Hepatocyte (in vitro differentiated cells): ENCODE measurements at regions not wholly inside any gene's neighbourhood (a gene's known extent, or its start where the extent isn't known, plus 50 kb on each side); places are given as distances from the start of the nearest gene placed in this dataset.

Source experiments
- DNase-seq: peaks from one replicate; pipeline ENCODE4 v3.0.0-alpha.2; 2016; ENCODE audit warnings: low spot score
- H2AFZ ChIP-seq: fragments of 200-600 bp; sonication (generic); 2 replicates; pipeline ENCODE4 v1.6.0; 2016; ENCODE audit warnings: antibody characterized with exemption, mild to moderate bottlenecking
- H3K27ac ChIP-seq: fragments of 200-600 bp; sonication (generic); 2 replicates; pipeline ENCODE4 v1.5.1; 2016; ENCODE audit warnings: mild to moderate bottlenecking
- H3K27me3 ChIP-seq: fragments of 200-600 bp; sonication (generic); 2 replicates; pipeline ENCODE4 v1.6.1; 2016
- H3K36me3 ChIP-seq: fragments of 200-600 bp; sonication (generic); replicated peaks from 2 replicates; pipeline ENCODE4 v1.5.1; 2016; ENCODE audit warnings: low read depth; ENCODE audit not compliant: insufficient read depth
- H3K4me1 ChIP-seq: fragments of 200-600 bp; sonication (generic); 2 replicates; pipeline ENCODE4 v1.5.1; 2016; ENCODE audit warnings: mild to moderate bottlenecking, moderate library complexity; ENCODE audit not compliant: insufficient read depth
- H3K4me2 ChIP-seq: fragments of 200-600 bp; sonication (generic); 2 replicates; pipeline ENCODE4 v1.6.0; 2016
- H3K4me3 ChIP-seq: fragments of 200-600 bp; sonication (generic); 2 replicates; pipeline ENCODE4 v1.5.1; 2016; ENCODE audit warnings: mild to moderate bottlenecking
- H3K79me2 ChIP-seq: fragments of 200-600 bp; sonication (generic); 2 replicates; pipeline ENCODE4 v1.6.0; 2017; ENCODE audit warnings: mild to moderate bottlenecking
- H3K9me2 ChIP-seq: fragments of 200-600 bp; sonication (generic); replicated peaks from 2 replicates; pipeline ENCODE4 v1.6.0; 2017; ENCODE audit warnings: mild to moderate bottlenecking; ENCODE audit not compliant: insufficient read depth
- H3K9me3 ChIP-seq: fragments of 200-600 bp; sonication (generic); 2 replicates; pipeline ENCODE4 v1.5.1; 2016; ENCODE audit warnings: low read depth, mild to moderate bottlenecking
- H4K20me1 ChIP-seq: fragments of 200-600 bp; sonication (generic); 2 replicates; pipeline ENCODE4 v1.6.0; 2016; ENCODE audit warnings: mild to moderate bottlenecking; ENCODE audit not compliant: insufficient read depth, poor library complexity, severe bottlenecking
- CTCF ChIP-seq: fragments of 200-600 bp; sonication (generic); IDR thresholded peaks from 2 replicates; pipeline ENCODE4 v1.5.1; 2016; ENCODE audit warnings: antibody characterized with exemption, mild to moderate bottlenecking; ENCODE audit not compliant: poor library complexity
- EZH2 ChIP-seq: fragments of 200-600 bp; sonication (generic); IDR thresholded peaks from 2 replicates; pipeline ENCODE4 v1.6.1; 2016; ENCODE audit warnings: antibody characterized with exemption, mild to moderate bottlenecking, borderline replicate concordance
- EZH2phosphoT487 ChIP-seq: fragments of 200-600 bp; sonication (generic); IDR thresholded peaks from one replicate; pipeline ENCODE4 v1.6.1; 2018; ENCODE audit warnings: antibody characterized with exemption, mild to moderate bottlenecking, low read depth, moderate library complexity; ENCODE audit not compliant: unreplicated experiment, severe bottlenecking
- WGBS: methylation state at CpG from one replicate; pipeline ENCODE4 v1.1.6; 2016; ENCODE audit warnings: low lambda C conversion rate; ENCODE audit errors: missing lambda C conversion rate; 5-methylcytosine and 5-hydroxymethylcytosine counted together

GRCh38 chr22:48310289-48310688 is 1517.4 kb downstream of the BRD1 start:
- no peaks in the 10 kb centered on the region for H4K20me1 ChIP-seq
- DNase-seq, result no peak
- no peaks in the 10 kb centered on the region for H3K9me3 ChIP-seq
- H2AFZ ChIP-seq, result no peak overlapping the region
- no peak for TF ChIP-seq EZH2phosphoT487
- no peak for TF ChIP-seq EZH2
- TF ChIP-seq CTCF, result no peak
- no peaks in the 10 kb centered on the region for H3K9me2 ChIP-seq
- no peak overlapping the region for H3K27ac ChIP-seq
- H3K79me2 ChIP-seq, result no peaks in the 10 kb centered on the region
- peaks cover 9% of the 10 kb centered on the region for H3K4me1 ChIP-seq
- no peaks in the 10 kb centered on the region for H3K27me3 ChIP-seq
- WGBS, result 60% methylated on average over 6 of the region's 6 CpGs
- H3K4me3 ChIP-seq, result no peak overlapping the region
- no peaks in the 10 kb centered on the region for H3K36me3 ChIP-seq
- no peak overlapping the region for H3K4me2 ChIP-seq

DNA sequence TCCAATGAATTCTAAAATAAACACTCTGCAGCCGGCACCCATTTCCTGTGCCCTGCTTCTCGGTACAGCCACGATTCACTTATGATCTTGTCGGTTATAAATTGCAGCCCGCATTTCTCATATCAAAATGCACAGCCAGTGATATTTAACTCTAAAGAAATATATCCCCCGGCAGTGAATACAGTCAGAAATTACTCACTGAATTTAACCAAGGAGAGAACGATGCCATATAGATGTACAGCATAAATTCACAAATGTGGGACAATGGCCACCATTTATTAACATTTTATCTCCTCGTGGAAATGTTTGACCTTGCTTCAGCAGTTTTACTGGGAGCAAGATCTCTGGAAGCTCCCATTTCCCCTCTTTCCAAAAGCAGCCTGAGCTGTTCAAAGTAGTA is 1517.8 kb downstream of the BRD1 start:
- Histone ChIP-seq H3K36me3 (no peaks in the 10 kb centered on the region), H3K4me1 (peaks cover 9% of the 10 kb centered on the region), H2AFZ (no peak overlapping the region), H3K9me2 (no peaks in the 10 kb centered on the region), H3K4me3 (no peak overlapping the region), H3K4me2 (no peak overlapping the region), H3K9me3 (no peaks in the 10 kb centered on the region), H3K79me2 (no peaks in the 10 kb centered on the region), H3K27me3 (no peaks in the 10 kb centered on the region), H4K20me1 (no peaks in the 10 kb centered on the region), H3K27ac (no peak overlapping the region)
- WGBS, result 59% methylated on average over 8 of the region's 8 CpGs
- no peak for DNase-seq
- TF ChIP-seq EZH2phosphoT487 (no peak), CTCF (no peak), EZH2 (no peak)

DNA sequence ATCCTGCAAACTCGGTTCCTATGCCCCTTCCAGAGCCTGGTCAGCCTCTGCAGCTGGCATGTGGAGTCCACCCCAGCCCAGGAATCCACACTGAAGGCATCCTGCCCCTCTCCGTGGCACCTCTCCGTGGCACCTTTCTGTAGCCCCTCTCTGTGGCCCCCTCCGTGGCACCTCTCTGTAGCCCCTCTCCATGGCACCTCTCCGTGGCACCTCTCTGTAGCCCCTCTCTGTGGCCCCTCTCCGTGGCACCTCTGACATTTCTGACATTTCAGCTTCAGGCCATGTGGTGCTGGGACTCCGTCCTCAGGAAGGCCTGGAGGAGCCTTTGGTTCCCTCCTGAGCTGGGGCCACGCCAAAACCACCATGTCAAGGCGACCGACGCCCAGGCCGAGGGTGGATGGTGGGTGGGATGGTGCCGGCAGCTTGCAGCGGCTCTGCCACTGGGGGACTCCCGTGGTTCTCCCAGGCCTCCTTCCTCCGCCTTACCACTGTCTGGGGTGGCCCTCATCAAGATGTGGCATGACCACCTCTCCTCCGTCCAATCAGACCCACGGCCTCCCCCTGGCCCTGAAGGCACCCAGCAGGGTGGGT is 1518.5 kb downstream of the BRD1 start:
- H3K4me1 ChIP-seq, result peaks cover 9% of the 10 kb centered on the region
- 90% methylated on average over 17 of the region's 18 CpGs for WGBS
- H3K4me2 ChIP-seq, result no peak overlapping the region
- no peaks in the 10 kb centered on the region for H3K79me2 ChIP-seq
- DNase-seq, result no peak
- H3K9me2 ChIP-seq, result no peaks in the 10 kb centered on the region
- H3K27ac ChIP-seq, result no peak overlapping the region
- no peaks in the 10 kb centered on the region for H4K20me1 ChIP-seq
- no peaks in the 10 kb centered on the region for H3K36me3 ChIP-seq
- H2AFZ ChIP-seq, result no peak overlapping the region
- TF ChIP-seq EZH2phosphoT487, result no peak
- no peak for TF ChIP-seq CTCF
- TF ChIP-seq EZH2, result no peak
- no peaks in the 10 kb centered on the region for H3K27me3 ChIP-seq
- H3K4me3 ChIP-seq, result no peak overlapping the region
- no peaks in the 10 kb centered on the region for H3K9me3 ChIP-seq
